Cardiac fibroblast (primary cell): ENCODE measurements at regions not wholly inside any gene's neighbourhood (a gene's known extent, or its start where the extent isn't known, plus 50 kb on each side); places are given as distances from the start of the nearest gene placed in this dataset.

ENCODE experiments used
- DNase-seq, 2 donors: peaks; one replicate each; pipeline versions ENCODE4 v3.0.0 to v3.0.0-alpha.2; 2010; ENCODE audit warnings: low read depth in 2 of 2
- H3K4me3 ChIP-seq, 2 donors: replicated peaks in 1 of 2; 1 replicate in 1 of 2; 2 replicates in 1 of 2; pipeline ENCODE4 v1.5.1; 2011; ENCODE audit warnings: low read depth in 2 of 2, low read length in 2 of 2, mild to moderate bottlenecking in 2 of 2, moderate library complexity in 1 of 2
- TF ChIP-seq, protein P1 (sequence below): IDR thresholded peaks from one replicate; pipeline ENCODE4 v1.5.1; 2011; ENCODE audit warnings: low read depth, mild to moderate bottlenecking, low read length, inconsistent platforms

GRCh38 chr3:99167071-99167470 lies 265.6 kb upstream of the DCBLD2 start:
- TF ChIP-seq, protein P1, sequence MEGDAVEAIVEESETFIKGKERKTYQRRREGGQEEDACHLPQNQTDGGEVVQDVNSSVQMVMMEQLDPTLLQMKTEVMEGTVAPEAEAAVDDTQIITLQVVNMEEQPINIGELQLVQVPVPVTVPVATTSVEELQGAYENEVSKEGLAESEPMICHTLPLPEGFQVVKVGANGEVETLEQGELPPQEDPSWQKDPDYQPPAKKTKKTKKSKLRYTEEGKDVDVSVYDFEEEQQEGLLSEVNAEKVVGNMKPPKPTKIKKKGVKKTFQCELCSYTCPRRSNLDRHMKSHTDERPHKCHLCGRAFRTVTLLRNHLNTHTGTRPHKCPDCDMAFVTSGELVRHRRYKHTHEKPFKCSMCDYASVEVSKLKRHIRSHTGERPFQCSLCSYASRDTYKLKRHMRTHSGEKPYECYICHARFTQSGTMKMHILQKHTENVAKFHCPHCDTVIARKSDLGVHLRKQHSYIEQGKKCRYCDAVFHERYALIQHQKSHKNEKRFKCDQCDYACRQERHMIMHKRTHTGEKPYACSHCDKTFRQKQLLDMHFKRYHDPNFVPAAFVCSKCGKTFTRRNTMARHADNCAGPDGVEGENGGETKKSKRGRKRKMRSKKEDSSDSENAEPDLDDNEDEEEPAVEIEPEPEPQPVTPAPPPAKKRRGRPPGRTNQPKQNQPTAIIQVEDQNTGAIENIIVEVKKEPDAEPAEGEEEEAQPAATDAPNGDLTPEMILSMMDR = no peak
- no peak overlapping the region for H3K4me3 ChIP-seq
- DNase-seq = peak in 1 of 2 donors; percentile 28

GRCh38 chr3:99163314-99163713 lies 261.8 kb upstream of the DCBLD2 start:
- H3K4me3 ChIP-seq = no peak overlapping the region
- DNase-seq = no peak
- TF ChIP-seq, protein P1 = no peak

DNA sequence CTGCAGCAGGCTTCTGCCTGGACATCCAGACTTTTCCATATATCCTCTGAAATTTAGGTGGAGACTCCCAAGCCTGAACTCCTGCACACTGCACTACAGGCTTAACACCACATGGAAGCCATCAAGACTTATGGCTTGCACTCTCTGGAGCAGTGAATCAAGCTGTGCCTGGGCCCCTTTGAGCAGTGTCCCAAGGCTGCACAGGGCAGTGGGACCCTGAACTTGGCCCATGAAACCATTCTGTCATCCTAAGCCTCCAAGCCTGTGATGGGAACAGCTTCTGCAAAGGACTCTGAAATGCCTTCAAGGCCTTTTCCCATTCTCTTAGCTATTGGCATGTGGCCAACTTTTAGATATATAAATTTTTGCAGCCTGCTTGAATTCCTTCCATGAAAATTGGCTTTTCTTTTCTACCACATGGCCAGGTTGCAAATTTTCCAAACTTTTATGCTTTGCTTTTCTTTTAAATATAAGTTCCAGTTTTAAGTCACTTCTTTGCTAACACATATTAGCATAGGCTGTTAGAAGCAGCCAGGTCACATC lies 257.8 kb upstream of the DCBLD2 start:
- H3K4me3 ChIP-seq = no peak overlapping the region
- TF ChIP-seq, protein P1 = no peak
- DNase-seq = no peak

DNA sequence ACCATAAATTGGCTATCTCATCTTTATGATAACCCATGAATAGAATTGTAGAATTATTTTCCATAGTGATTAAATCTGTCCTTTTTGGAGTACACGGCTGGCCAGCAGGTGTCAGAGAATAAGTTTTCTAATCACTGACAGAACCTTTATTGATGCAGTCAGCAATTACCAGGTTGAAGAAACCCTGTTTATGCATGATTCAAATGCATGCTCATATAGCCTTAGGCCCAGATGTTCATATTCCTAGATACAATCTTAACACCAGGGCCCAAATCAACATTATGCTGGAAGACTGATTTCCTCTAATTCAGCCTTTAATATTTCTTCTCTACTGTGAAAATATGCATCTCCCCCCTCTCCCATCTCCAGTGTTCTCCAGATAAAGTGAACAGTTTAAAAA lies 243.5 kb upstream of the DCBLD2 start:
- TF ChIP-seq, protein P1 = no peak
- no peak overlapping the region for H3K4me3 ChIP-seq
- DNase-seq = no peak

DNA sequence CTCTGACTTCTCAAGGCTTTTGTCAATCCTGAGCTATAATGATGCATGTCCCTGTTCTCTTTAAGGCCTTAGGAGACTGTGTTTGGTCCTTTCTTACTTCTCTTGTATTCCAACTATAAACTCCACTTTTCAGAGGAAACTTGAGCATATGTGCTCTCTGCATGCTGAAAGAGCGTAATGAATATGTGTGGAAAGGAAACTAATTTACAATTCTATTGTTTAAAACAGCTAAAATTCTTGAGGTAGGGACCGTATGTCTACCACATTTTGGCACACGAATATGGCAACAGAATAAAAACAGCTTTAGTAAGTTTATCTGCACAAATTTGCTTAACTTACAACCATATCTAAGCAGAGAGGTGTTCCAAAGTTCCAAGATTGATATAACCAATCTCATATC lies 242.0 kb upstream of the DCBLD2 start:
- DNase-seq = no peak
- no peak overlapping the region for H3K4me3 ChIP-seq
- TF ChIP-seq, protein P1 = no peak

DNA sequence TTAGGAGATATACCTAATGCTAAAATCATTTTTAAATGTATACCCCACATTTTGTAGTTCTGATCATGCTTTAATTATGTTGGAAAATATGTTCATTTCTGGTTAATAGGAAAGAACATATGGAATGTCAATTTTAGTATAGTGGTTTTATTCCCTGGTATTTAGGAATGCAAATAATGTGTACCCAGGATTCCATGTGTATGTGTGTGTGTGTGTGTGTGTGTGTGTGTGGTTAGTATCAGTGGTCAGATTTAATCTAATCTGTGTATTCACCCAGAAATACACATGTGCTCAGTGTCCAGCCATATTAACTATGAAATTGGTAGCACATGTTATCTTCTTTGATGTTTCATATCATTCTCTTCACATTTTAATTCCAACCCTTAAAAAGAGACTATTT lies 233.5 kb upstream of the DCBLD2 start:
- no peak for DNase-seq
- H3K4me3 ChIP-seq = no peak overlapping the region
- TF ChIP-seq, protein P1 = no peak

- TF ChIP-seq, protein P1 = no peak
- DNase-seq = peak; percentile 41 to 59
- no peak overlapping the region for H3K4me3 ChIP-seq
These were observed 230.4 kb upstream of the DCBLD2 start for GRCh38 chr3:99131876-99132275.
